ENCODE measurements at regions not wholly inside any gene's neighbourhood (a gene's known extent, or its start where the extent isn't known, plus 50 kb on each side); places are given as distances from the start of the nearest gene placed in this dataset.
A peak's percentile ranks its signal among the peaks of the same experiment; 100 is the strongest.

GRCh38 chr18:2313332-2313731 is 258.0 kb downstream of the METTL4 start:
- no peak for DNase-seq (ENCODE audit: low spot score)

GRCh38 chr18:2316082-2316750 is 255.1 kb downstream of the METTL4 start:
- no peak for DNase-seq (ENCODE audit: low spot score)

GRCh38 chr18:2316751-2317696 is 254.3 kb downstream of the METTL4 start:
- DNase-seq (ENCODE audit: low spot score) = no peak

GRCh38 chr18:2324459-2324858 is 246.8 kb downstream of the METTL4 start:
- DNase-seq (ENCODE audit: low spot score) = no peak

GRCh38 chr18:2325308-2325849 is 245.9 kb downstream of the METTL4 start:
- no peak for DNase-seq (ENCODE audit: low spot score)

GRCh38 chr18:2325933-2326332 is 245.4 kb downstream of the METTL4 start:
- DNase-seq (ENCODE audit: low spot score) = no peak

GRCh38 chr18:2326999-2327398 is 244.3 kb downstream of the METTL4 start:
- no peak for DNase-seq (ENCODE audit: low spot score)

GRCh38 chr18:2330764-2331163 is 240.5 kb downstream of the METTL4 start:
- DNase-seq (ENCODE audit: low spot score) = no peak

- no peak for DNase-seq (ENCODE audit: low spot score)
Measured at GRCh38 chr18:2331491-2331890, 239.8 kb downstream of the METTL4 start.

GRCh38 chr18:2336690-2337392 is 234.5 kb downstream of the METTL4 start:
- no peak for DNase-seq (ENCODE audit: low spot score)

GRCh38 chr18:2337552-2338141 is 233.7 kb downstream of the METTL4 start:
- DNase-seq (ENCODE audit: low spot score) = peak; percentile 2

GRCh38 chr18:2338601-2339000 is 232.7 kb downstream of the METTL4 start:
- no peak for DNase-seq (ENCODE audit: low spot score)

- no peak for DNase-seq (ENCODE audit: low spot score)
Measured at GRCh38 chr18:2340335-2340734, 231.0 kb downstream of the METTL4 start.

GRCh38 chr18:2348003-2348402 is 223.3 kb downstream of the METTL4 start:
- no peak for DNase-seq (ENCODE audit: low spot score)

- no peak for DNase-seq (ENCODE audit: low spot score)
Measured at GRCh38 chr18:2351126-2351850, 220.0 kb downstream of the METTL4 start.

GRCh38 chr18:2354292-2354691 is 217.0 kb downstream of the METTL4 start:
- no peak for DNase-seq (ENCODE audit: low spot score)

GRCh38 chr18:2356906-2357305 is 214.4 kb downstream of the METTL4 start:
- no peak for DNase-seq (ENCODE audit: low spot score)

GRCh38 chr18:2360861-2361260 is 210.4 kb downstream of the METTL4 start:
- DNase-seq (ENCODE audit: low spot score) = no peak

GRCh38 chr18:2368102-2368501 is 203.2 kb downstream of the METTL4 start:
- no peak for DNase-seq (ENCODE audit: low spot score)

GRCh38 chr18:2376707-2377106 is 194.6 kb downstream of the METTL4 start:
- DNase-seq (ENCODE audit: low spot score) = no peak

- no peak for DNase-seq (ENCODE audit: low spot score)
Measured at GRCh38 chr18:2380101-2380500, 191.2 kb downstream of the METTL4 start.
